Lower leg skin (tissue), 3 donors: ENCODE measurements at regions not wholly inside any gene's neighbourhood (a gene's known extent, or its start where the extent isn't known, plus 50 kb on each side); places are given as distances from the start of the nearest gene placed in this dataset.

Source experiments
- POLR2A ChIP-seq, 2 donors: fragments of 450-650 bp; IDR thresholded peaks; one replicate each; pipeline ENCODE4 v1.6.1; 2016 to 2017; ENCODE audit warnings: antibody characterized with exemption in 2 of 2, mild to moderate bottlenecking in 1 of 2, moderate library complexity in 1 of 2
- TF ChIP-seq, protein P1 (sequence below), 3 donors: fragments of 450-650 bp; IDR thresholded peaks; one replicate each; pipeline ENCODE4 v1.5.1; 2016; ENCODE audit warnings: antibody characterized with exemption in 3 of 3, mild to moderate bottlenecking in 3 of 3, moderate library complexity in 2 of 3

DNA sequence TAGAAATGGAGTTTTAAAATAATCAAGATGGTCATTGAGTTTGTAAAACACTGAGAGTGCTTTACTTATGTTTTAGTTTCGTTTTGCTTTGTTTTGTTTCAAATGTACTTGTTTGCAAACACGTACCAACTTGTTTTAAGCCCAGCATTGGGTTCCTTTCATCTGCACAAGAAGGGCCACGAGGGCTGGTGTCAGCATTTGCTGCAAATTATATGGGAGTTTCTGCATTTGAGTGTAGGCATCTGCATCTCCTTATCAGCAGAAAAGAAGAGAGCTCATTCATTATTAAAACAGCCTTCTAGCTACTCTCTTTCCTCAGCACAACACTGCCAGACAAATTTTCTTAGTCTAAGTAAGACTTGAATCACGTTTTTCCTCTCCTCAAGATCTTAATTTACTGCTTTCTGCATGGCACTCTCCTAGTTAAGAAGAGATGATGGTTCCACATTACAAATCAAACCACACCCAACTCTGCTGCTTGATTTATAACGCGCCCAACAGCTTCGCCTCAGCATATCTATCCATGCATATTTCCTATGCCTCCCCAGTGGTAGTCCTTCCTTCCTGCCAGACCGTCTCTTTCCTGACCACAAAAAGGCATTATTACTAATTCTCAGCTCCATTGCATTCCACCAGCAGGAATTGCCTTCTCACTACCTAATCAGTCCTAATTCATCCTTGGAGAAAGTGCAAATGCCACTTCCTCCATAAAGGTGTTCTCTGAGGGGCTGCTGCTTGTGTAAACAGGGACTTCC lies 95.2 kb upstream of the CAST start:
- TF ChIP-seq, protein P1, sequence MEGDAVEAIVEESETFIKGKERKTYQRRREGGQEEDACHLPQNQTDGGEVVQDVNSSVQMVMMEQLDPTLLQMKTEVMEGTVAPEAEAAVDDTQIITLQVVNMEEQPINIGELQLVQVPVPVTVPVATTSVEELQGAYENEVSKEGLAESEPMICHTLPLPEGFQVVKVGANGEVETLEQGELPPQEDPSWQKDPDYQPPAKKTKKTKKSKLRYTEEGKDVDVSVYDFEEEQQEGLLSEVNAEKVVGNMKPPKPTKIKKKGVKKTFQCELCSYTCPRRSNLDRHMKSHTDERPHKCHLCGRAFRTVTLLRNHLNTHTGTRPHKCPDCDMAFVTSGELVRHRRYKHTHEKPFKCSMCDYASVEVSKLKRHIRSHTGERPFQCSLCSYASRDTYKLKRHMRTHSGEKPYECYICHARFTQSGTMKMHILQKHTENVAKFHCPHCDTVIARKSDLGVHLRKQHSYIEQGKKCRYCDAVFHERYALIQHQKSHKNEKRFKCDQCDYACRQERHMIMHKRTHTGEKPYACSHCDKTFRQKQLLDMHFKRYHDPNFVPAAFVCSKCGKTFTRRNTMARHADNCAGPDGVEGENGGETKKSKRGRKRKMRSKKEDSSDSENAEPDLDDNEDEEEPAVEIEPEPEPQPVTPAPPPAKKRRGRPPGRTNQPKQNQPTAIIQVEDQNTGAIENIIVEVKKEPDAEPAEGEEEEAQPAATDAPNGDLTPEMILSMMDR (IDR thresholded peaks at IDR 0.05) = no peak
- no peak for TF ChIP-seq POLR2A (IDR thresholded peaks at IDR 0.05)
